Fibroblast of gingiva (primary cell): ENCODE measurements at regions not wholly inside any gene's neighbourhood (a gene's known extent, or its start where the extent isn't known, plus 50 kb on each side); places are given as distances from the start of the nearest gene placed in this dataset.

Experiments
- DNase-seq: peaks from one replicate; pipeline ENCODE4 v3.0.0-alpha.2; 2011; ENCODE audit warnings: low read depth

- no peak for DNase-seq
Measured at GRCh38 chr18:51726614-51727013, 529.1 kb upstream of the MEX3C start.

- DNase-seq: no peak
Measured at GRCh38 chr18:51727780-51728179, 530.3 kb upstream of the MEX3C start.

- no peak for DNase-seq
Measured at GRCh38 chr18:51731070-51731469, 533.6 kb upstream of the MEX3C start.

- DNase-seq: no peak
Measured at GRCh38 chr18:51734576-51734975, 537.1 kb upstream of the MEX3C start.

- no peak for DNase-seq
Measured at GRCh38 chr18:51739044-51739666, 541.7 kb upstream of the MEX3C start.

GRCh38 chr18:51751901-51752300 is 554.4 kb upstream of the MEX3C start:
- DNase-seq: no peak

- DNase-seq: no peak
Measured at GRCh38 chr18:51753365-51754057, 556.0 kb upstream of the MEX3C start.

GRCh38 chr18:51754566-51754965 is 557.1 kb upstream of the MEX3C start:
- no peak for DNase-seq

- DNase-seq: no peak
Measured at GRCh38 chr18:51757255-51757924, 559.9 kb upstream of the MEX3C start.

GRCh38 chr18:51762373-51762772 is 564.9 kb upstream of the MEX3C start:
- no peak for DNase-seq

- DNase-seq: no peak
Measured at GRCh38 chr18:51765606-51766360, 568.3 kb upstream of the MEX3C start.

GRCh38 chr18:51767293-51767692 is 569.8 kb upstream of the MEX3C start:
- no peak for DNase-seq

- DNase-seq: no peak
Measured at GRCh38 chr18:51778115-51778514, 561.9 kb upstream of the DCC start.

GRCh38 chr18:51789871-51790270 is 550.1 kb upstream of the DCC start:
- no peak for DNase-seq

GRCh38 chr18:51801514-51801913 is 538.5 kb upstream of the DCC start:
- DNase-seq: no peak

GRCh38 chr18:51802569-51803428 is 537.2 kb upstream of the DCC start:
- DNase-seq: no peak

- no peak for DNase-seq
Measured at GRCh38 chr18:51807336-51807735, 532.7 kb upstream of the DCC start.

GRCh38 chr18:51811883-51812282 is 528.1 kb upstream of the DCC start:
- no peak for DNase-seq

- no peak for DNase-seq
Measured at GRCh38 chr18:51813740-51814139, 526.3 kb upstream of the DCC start.

GRCh38 chr18:51821610-51822009 is 518.4 kb upstream of the DCC start:
- DNase-seq: no peak

GRCh38 chr18:51824746-51825145 is 515.3 kb upstream of the DCC start:
- no peak for DNase-seq

GRCh38 chr18:51833850-51834249 is 506.1 kb upstream of the DCC start:
- no peak for DNase-seq
